SJSA1 (cell line): ENCODE measurements at regions not wholly inside any gene's neighbourhood (a gene's known extent, or its start where the extent isn't known, plus 50 kb on each side); places are given as distances from the start of the nearest gene placed in this dataset.
"Not testable (repeated sequence)": the region's sequence is repeated elsewhere in the genome, so short reads cannot be mapped to it uniquely, and the experiment has no call there.

Experiments
- DNase-seq, 2 experiments: peaks; one replicate each; pipeline ENCODE4 v3.0.0-alpha.2; 2015 to 2020; ENCODE audit warnings: low spot score in 2 of 2, low read depth in 1 of 2
- H3K27ac ChIP-seq: fragments of 250-450 bp; sonication (Bioruptor Pico); 2 replicates; pipeline ENCODE4 v1.5.1; 2020; ENCODE audit warnings: mild to moderate bottlenecking, moderate library complexity
- H3K27me3 ChIP-seq: fragments of 250-450 bp; sonication (Bioruptor Pico); replicated peaks from 2 replicates; pipeline ENCODE4 v1.5.1; 2020; ENCODE audit warnings: mild to moderate bottlenecking, moderate library complexity
- H3K36me3 ChIP-seq: fragments of 250-450 bp; sonication (Bioruptor Pico); 2 replicates; pipeline ENCODE4 v1.5.1; 2020; ENCODE audit warnings: mild to moderate bottlenecking
- H3K4me1 ChIP-seq: fragments of 250-450 bp; sonication (Bioruptor Pico); replicated peaks from 2 replicates; pipeline ENCODE4 v1.6.1; 2021; ENCODE audit warnings: mild to moderate bottlenecking
- H3K4me3 ChIP-seq: fragments of 250-450 bp; sonication (Bioruptor Pico); 2 replicates; pipeline ENCODE4 v1.5.1; 2020; ENCODE audit warnings: mild to moderate bottlenecking
- H3K9me3 ChIP-seq: fragments of 250-450 bp; sonication (Bioruptor Pico); replicated peaks from 2 replicates; pipeline ENCODE4 v1.5.1; 2020; ENCODE audit warnings: mild to moderate bottlenecking

DNA sequence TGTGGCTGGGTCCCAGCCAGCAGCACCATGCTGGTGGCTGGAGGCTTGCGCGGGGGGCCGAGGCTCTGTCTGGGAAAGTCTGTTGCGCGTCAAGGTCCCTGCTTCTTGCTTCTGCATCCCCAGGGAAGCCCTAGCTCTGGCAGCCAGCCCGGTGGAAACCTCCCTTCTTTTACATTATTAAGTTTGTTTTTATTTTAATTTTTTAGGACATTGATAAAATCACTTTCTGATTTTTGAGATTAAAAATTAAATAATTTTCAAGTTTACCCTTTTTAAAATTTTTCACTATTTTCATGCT, 81.6 kb downstream of the TRIM51G start:
- H3K4me1 ChIP-seq, H3K9me3 ChIP-seq, H3K27me3 ChIP-seq, H3K27ac ChIP-seq, H3K4me3 ChIP-seq, DNase-seq, H3K36me3 ChIP-seq: not testable (repeated sequence)

DNA sequence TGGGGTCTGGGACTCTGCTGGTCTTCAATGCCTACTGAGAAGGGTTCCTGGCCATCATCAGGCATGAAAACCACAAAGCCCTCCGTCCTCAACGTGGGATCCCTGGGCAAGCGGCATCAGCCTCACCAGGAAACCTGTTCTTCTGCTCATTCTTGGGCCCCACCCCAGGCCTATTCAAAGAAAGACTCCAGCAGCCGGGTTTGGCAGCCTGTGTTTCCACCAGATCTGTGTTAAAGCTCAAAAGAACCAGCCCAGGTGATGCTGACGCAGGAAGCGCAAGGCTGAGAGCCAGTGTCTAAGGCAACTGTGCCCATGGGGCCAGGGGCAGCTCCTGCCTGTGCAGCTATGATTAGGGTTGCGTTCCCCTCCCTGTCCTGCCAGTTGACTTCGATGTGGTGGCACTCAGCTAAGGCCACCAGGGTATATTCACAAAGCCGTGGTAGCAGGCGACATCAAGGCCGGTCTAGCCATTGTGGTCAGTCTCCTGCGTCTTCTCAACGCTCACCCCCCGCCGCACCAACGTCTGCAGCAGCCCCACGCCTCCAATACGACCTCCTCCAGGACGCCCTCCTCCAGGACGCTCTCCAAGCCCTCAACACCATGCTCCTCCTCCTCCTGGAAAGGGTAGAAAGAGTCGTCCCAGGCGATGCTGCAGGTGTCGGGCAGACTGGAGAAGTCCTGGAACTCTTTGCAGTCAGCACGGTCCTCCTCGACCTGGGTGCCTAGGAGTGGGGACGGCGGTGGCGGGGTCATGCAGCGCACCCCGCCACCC, 82.1 kb downstream of the TRIM51G start:
- not testable (repeated sequence) for H3K4me3 ChIP-seq, H3K36me3 ChIP-seq, H3K4me1 ChIP-seq, H3K27me3 ChIP-seq, H3K9me3 ChIP-seq, DNase-seq, H3K27ac ChIP-seq

DNA sequence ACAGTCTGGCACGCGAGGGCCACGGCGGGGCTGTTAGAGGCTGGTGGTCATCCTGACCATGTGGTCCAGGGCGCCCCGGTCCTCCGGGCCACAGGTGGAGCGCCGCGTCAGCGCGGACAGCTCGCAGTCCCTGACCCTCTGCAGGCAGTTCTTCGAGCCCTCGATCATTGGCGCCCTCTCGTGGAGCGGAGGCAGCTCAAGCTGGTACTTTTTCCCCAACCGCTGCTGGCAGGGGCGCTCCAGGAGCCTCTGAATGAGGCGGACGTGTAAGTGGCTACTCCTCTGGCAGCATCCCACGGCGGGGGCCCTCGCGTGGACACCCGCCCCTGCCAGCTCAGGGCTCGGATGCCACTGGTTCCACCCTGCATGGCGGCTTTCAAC, 82.9 kb downstream of the TRIM51G start:
- not testable (repeated sequence) for H3K9me3 ChIP-seq, H3K36me3 ChIP-seq, H3K4me3 ChIP-seq, DNase-seq, H3K4me1 ChIP-seq, H3K27ac ChIP-seq, H3K27me3 ChIP-seq

DNA sequence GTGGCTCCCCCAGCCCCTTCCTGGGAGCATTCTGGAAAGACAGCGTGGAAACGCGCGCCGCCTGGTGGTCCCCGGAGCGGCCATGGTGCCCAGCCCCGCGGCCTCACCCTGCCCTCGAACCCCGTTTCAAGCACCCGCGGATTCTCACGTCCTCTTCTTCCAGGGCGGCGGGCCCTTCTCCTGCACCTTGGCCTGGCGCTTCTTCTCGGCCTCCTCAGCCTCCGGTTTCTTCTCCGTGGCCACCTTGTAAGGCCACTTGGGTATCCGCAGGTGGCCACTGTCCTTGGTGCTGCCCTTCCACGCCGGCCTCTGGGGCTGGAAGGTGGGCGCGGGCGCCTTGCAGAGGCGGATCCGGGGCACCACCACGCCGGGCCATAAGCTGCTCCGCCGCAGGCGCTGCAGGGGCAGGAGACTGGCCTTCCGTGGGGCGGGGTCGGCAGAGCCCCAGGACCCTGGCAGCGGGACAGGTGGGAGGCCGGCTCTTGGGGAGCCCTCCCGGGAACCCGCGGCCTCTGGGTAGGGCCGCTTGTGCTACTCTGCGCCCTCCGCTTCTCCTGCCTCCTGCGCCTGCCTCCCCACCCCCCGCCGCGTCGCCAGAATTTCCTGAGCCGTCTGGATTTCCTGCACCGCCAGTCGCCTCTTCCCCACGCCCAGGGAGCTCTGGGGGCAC, 83.4 kb downstream of the TRIM51G start:
- DNase-seq, result peak in 1 of 2 experiments; percentile 32
- Histone ChIP-seq H3K9me3 (no peaks in the 10 kb centered on the region), H3K4me3 (no peak overlapping the region), H3K4me1 (no peaks in the 10 kb centered on the region), H3K36me3 (no peaks in the 10 kb centered on the region), H3K27ac (no peak overlapping the region), H3K27me3 (no peaks in the 10 kb centered on the region)

DNA sequence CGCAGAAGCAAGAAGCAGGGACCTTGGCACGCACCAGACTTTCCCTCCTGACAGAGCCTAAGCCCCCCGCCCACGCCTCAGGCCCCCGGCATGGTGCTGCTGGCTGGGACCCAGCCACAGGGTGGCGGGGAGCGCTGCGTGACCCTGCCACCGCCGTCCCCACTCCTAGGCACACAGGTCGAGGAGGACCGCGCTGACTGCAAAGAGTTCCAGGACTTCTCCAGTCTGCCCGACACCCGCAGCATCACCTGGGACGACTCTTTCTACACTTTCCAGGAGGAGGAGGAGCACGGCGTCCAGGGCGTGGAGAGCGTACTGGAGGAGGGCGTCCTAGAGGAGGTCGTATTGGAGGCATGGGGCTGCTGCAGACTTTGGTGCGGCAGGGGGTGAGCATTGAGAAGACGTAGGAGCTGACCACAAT, 103.7 kb downstream of the TRIM51G start:
- no peaks in the 10 kb centered on the region for H3K9me3 ChIP-seq
- peak in 1 of 2 experiments; percentile 32 for DNase-seq
- H3K27ac ChIP-seq, result no peak overlapping the region
- no peak overlapping the region for H3K4me3 ChIP-seq
- H3K36me3 ChIP-seq, result no peaks in the 10 kb centered on the region
- H3K4me1 ChIP-seq, result no peaks in the 10 kb centered on the region
- no peaks in the 10 kb centered on the region for H3K27me3 ChIP-seq

DNA sequence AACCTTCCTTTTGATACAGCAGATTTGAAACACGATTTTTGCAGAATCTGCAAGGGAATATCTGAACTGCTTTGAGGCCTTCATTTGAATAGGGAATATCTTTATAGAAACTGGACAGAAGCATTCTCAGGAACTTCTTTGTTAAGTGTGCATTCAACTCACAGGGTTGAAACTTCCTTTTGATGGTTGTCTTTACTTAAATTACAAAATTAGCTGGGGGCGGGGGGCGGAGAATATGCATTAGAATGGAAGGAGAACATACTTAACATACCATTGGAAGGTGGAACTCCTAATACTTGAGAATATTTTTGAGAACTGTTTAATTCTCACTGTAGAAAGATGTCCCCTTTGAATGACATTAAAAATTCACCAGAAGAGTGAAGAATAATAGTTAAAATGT, 104.4 kb downstream of the TRIM51G start:
- no peak for DNase-seq
- H3K4me3 ChIP-seq, result no peak overlapping the region
- H3K27me3 ChIP-seq, result no peaks in the 10 kb centered on the region
- no peaks in the 10 kb centered on the region for H3K9me3 ChIP-seq
- no peaks in the 10 kb centered on the region for H3K36me3 ChIP-seq
- no peak overlapping the region for H3K27ac ChIP-seq
- no peaks in the 10 kb centered on the region for H3K4me1 ChIP-seq
